SU-DHL-6 (cell line): ENCODE measurements at regions not wholly inside any gene's neighbourhood (a gene's known extent, or its start where the extent isn't known, plus 50 kb on each side); places are given as distances from the start of the nearest gene placed in this dataset.

Experiments
- H2AFZ ChIP-seq: fragments of 200-600 bp; sonication (generic); 2 replicates; pipeline ENCODE4 v1.6.1; 2014; ENCODE audit warnings: low read depth, mild to moderate bottlenecking, moderate library complexity, mixed read lengths, antibody characterized with exemption, low read length; ENCODE audit not compliant: severe bottlenecking
- H3F3A ChIP-seq: fragments of 200-600 bp; shearing (Covaris generic); 2 replicates; pipeline ENCODE4 v1.6.0; 2016; ENCODE audit warnings: antibody characterized with exemption, mild to moderate bottlenecking; ENCODE audit not compliant: insufficient read depth
- H3K27ac ChIP-seq: fragments of 200-600 bp; sonication (generic); 2 replicates; pipeline ENCODE4 v1.5.1; 2016; ENCODE audit warnings: low read depth, mild to moderate bottlenecking, low read length, moderate library complexity, mixed read lengths
- H3K27me3 ChIP-seq: fragments of 200-600 bp; sonication (generic), shearing (Covaris generic); 2 replicates; pipeline ENCODE4 v1.6.0; 2014; ENCODE audit warnings: mild to moderate bottlenecking, low read length
- H3K36me3 ChIP-seq: fragments of 200-600 bp; sonication (generic); 2 replicates; pipeline ENCODE4 v1.6.1; 2014; ENCODE audit warnings: mild to moderate bottlenecking, low read length, mixed read lengths
- H3K4me2 ChIP-seq: fragments of 300-600, 200-600 bp; shearing (Covaris generic), sonication (generic); 2 replicates; pipeline ENCODE4 v1.6.0; 2014; ENCODE audit warnings: low read length, low read depth, mild to moderate bottlenecking; ENCODE audit not compliant: poor library complexity, severe bottlenecking
- H3K4me3 ChIP-seq: fragments of 200-600 bp; sonication (generic); 2 replicates; pipeline ENCODE4 v1.5.1; 2014; ENCODE audit warnings: antibody characterized with exemption, low read length, mild to moderate bottlenecking, mixed read lengths; ENCODE audit not compliant: insufficient read depth, poor library complexity, severe bottlenecking
- H3K79me2 ChIP-seq: fragments of 200-600 bp; sonication (generic); 2 replicates; pipeline ENCODE4 v1.6.1; 2014; ENCODE audit warnings: mild to moderate bottlenecking, low read length, moderate library complexity; ENCODE audit not compliant: insufficient read depth
- H3K9ac ChIP-seq: fragments of 200-600 bp; sonication (generic); 2 replicates; pipeline ENCODE4 v1.7.0; 2014; ENCODE audit warnings: mild to moderate bottlenecking, low read length
- H3K9me2 ChIP-seq: fragments of 200-600 bp; sonication (generic); replicated peaks from 2 replicates; pipeline ENCODE4 v1.6.1; 2014; ENCODE audit warnings: low read length; ENCODE audit not compliant: insufficient read depth
- H3K9me3 ChIP-seq: fragments of 200-600 bp; sonication (generic); 2 replicates; pipeline ENCODE4 v1.6.1; 2014; ENCODE audit warnings: low read length, mixed read lengths; ENCODE audit not compliant: insufficient read depth
- H4K20me1 ChIP-seq: fragments of 200-600 bp; sonication (generic); 2 replicates; pipeline ENCODE4 v1.6.1; 2014; ENCODE audit warnings: low read depth, mild to moderate bottlenecking, antibody characterized with exemption, low read length, moderate library complexity, mixed read lengths
- CTCF ChIP-seq: fragments of 200-600 bp; sonication (generic); IDR thresholded peaks from one replicate; pipeline ENCODE4 v1.5.1; 2017; ENCODE audit warnings: antibody characterized with exemption, mild to moderate bottlenecking, low read length, moderate library complexity; ENCODE audit not compliant: insufficient read depth, poor library complexity, severe bottlenecking
- EZH2phosphoT487 ChIP-seq: fragments of 200-600 bp; sonication (generic), shearing (Covaris generic); conservative IDR thresholded peaks from 2 replicates; pipeline ENCODE4 v1.6.1; 2018; ENCODE audit warnings: mild to moderate bottlenecking, antibody characterized with exemption, low read length, moderate library complexity, mixed read lengths

- H3K79me2 ChIP-seq, result no peaks in the 10 kb centered on the region
- no peak overlapping the region for H3K9ac ChIP-seq
- no peak overlapping the region for H2AFZ ChIP-seq
Measured at GRCh38 chr16:51450376-51450775, 299.3 kb upstream of the SALL1 start.

GRCh38 chr16:51449441-51449840 is 298.4 kb upstream of the SALL1 start:
- no peak overlapping the region for H3K4me3 ChIP-seq
- no peaks in the 10 kb centered on the region for H3K9me2 ChIP-seq
- H3K27ac ChIP-seq, result no peak overlapping the region
- H3K9ac ChIP-seq, result no peak overlapping the region
- no peak overlapping the region for H3K4me2 ChIP-seq
- H3K36me3 ChIP-seq, result no peaks in the 10 kb centered on the region
- H2AFZ ChIP-seq, result no peak overlapping the region
- no peaks in the 10 kb centered on the region for H3K27me3 ChIP-seq
- H3F3A ChIP-seq, result no peaks in the 10 kb centered on the region
- no peaks in the 10 kb centered on the region for H3K9me3 ChIP-seq
- H4K20me1 ChIP-seq, result no peaks in the 10 kb centered on the region
- no peaks in the 10 kb centered on the region for H3K79me2 ChIP-seq
- TF ChIP-seq CTCF (no peak), EZH2phosphoT487 (no peak)

More at GRCh38 chr16:51450376-51450775, 299.3 kb upstream of the SALL1 start:
- no peak for TF ChIP-seq CTCF
- Histone ChIP-seq H3K4me3 (no peak overlapping the region), H4K20me1 (no peaks in the 10 kb centered on the region), H3K36me3 (no peaks in the 10 kb centered on the region), H3F3A (no peaks in the 10 kb centered on the region), H3K4me2 (no peak overlapping the region), H3K9me2 (no peaks in the 10 kb centered on the region), H3K9me3 (no peaks in the 10 kb centered on the region), H3K27ac (no peak overlapping the region), H3K27me3 (no peaks in the 10 kb centered on the region)

GRCh38 chr16:51445250-51445649 is 294.2 kb upstream of the SALL1 start:
- H3K9ac ChIP-seq, result no peak overlapping the region
- TF ChIP-seq EZH2phosphoT487 (no peak), CTCF (no peak)

GRCh38 chr16:51443934-51444333 is 292.9 kb upstream of the SALL1 start:
- TF ChIP-seq EZH2phosphoT487, result no peak
- no peak for TF ChIP-seq CTCF
- Histone ChIP-seq H3K27me3 (no peaks in the 10 kb centered on the region), H3F3A (no peaks in the 10 kb centered on the region), H3K9me3 (no peaks in the 10 kb centered on the region), H3K36me3 (no peaks in the 10 kb centered on the region), H3K79me2 (no peaks in the 10 kb centered on the region), H3K27ac (no peak overlapping the region), H3K9me2 (no peaks in the 10 kb centered on the region), H4K20me1 (no peaks in the 10 kb centered on the region), H3K4me2 (no peak overlapping the region), H2AFZ (no peak overlapping the region), H3K4me3 (no peak overlapping the region), H3K9ac (no peak overlapping the region)

More at GRCh38 chr16:51445250-51445649, 294.2 kb upstream of the SALL1 start:
- Histone ChIP-seq H3K9me3 (no peaks in the 10 kb centered on the region), H3K4me3 (no peak overlapping the region), H3K36me3 (no peaks in the 10 kb centered on the region), H2AFZ (no peak overlapping the region), H3K79me2 (no peaks in the 10 kb centered on the region), H3K4me2 (no peak overlapping the region), H3F3A (no peaks in the 10 kb centered on the region), H3K9me2 (no peaks in the 10 kb centered on the region), H3K27ac (no peak overlapping the region), H3K27me3 (no peaks in the 10 kb centered on the region), H4K20me1 (no peaks in the 10 kb centered on the region)
